ENCODE measurements at regions not wholly inside any gene's neighbourhood (a gene's known extent, or its start where the extent isn't known, plus 50 kb on each side); places are given as distances from the start of the nearest gene placed in this dataset.

DNA sequence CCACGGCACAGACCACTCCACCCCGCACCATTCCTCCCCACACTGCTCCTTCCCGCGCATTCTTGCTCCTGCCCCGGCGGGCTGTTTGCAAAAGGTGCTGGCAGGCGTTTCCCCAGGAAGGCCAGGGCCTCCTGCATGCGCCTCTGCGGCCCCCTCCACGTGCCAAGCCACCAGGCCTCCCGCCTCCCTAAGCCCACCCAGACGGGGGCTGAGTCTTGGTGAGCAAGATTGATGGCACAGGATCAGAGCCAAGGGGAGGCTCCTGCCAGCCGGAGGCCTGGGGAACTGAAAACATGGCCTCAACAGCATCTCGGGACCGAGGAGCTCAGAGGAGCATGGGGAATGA, 328.3 kb upstream of the DIO3 start:
- TF ChIP-seq POLR2AphosphoS5 (IDR thresholded peaks at IDR 0.05; ENCODE audit: low read depth, low read length), result no peak
- TF ChIP-seq TAF1 (IDR thresholded peaks at IDR 0.05; ENCODE audit: borderline replicate concordance, insufficient read depth, low read length), result no peak
- TF ChIP-seq SIN3A (IDR thresholded peaks at IDR 0.05; ENCODE audit: borderline replicate concordance, insufficient read depth, low read length), result no peak

All from PFSK-1 (cell line).